ENCODE measurements at regions not wholly inside any gene's neighbourhood (a gene's known extent, or its start where the extent isn't known, plus 50 kb on each side); places are given as distances from the start of the nearest gene placed in this dataset.
"Not testable (repeated sequence)": the region's sequence is repeated elsewhere in the genome, so short reads cannot be mapped to it uniquely, and the experiment has no call there.

DNA sequence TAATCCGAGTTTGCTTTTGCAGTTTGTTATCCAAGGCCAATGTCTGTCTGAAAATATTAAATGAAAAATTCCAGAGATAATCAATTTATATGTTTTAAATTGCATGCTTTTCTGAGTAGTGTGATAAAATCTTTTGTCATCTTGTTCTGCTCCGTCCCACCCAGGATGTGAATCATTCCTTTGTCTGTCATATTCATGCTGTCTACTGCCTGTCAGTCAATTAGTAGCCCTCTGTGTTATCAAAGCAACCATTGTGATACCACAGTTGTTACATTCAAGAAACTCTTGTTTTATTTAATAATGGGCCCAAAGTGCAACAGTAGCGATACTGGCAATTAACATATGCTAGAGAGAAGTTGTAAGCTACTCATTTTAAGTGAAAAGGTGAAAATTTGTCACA lies 819.3 kb downstream of the BRINP3 start:
- Histone ChIP-seq H3K36me3 (no peaks in the 10 kb centered on the region), H3K9me3 (peaks cover 3% of the 10 kb centered on the region; the same call in 1 of the 2 replicates), H3K27me3 (no peaks in the 10 kb centered on the region), H3K4me3 (no peak overlapping the region)
- DNase-seq, result no peak

DNA sequence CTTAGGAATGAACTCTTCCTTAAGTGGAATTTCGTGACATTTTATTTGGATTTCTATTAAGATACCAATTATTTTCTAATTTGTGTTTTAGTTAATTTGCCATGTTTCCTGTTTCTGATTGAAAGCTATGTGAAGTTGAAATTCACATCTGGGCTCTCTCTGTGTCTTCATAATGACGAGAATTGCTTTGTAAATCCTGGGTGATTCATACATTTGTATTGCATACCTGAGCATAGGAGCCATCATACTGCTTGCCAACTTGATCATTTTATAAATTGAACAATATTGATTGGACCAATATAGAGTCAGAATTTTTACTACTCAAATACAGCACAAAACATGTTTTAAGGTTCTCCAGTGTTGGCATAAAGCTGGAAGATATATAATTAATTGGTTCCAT lies 817.9 kb downstream of the BRINP3 start:
- DNase-seq, result no peak
- H3K9me3 ChIP-seq, result peaks cover 3% of the 10 kb centered on the region; the same call in 1 of the 2 replicates
- no peaks in the 10 kb centered on the region for H3K27me3 ChIP-seq

DNA sequence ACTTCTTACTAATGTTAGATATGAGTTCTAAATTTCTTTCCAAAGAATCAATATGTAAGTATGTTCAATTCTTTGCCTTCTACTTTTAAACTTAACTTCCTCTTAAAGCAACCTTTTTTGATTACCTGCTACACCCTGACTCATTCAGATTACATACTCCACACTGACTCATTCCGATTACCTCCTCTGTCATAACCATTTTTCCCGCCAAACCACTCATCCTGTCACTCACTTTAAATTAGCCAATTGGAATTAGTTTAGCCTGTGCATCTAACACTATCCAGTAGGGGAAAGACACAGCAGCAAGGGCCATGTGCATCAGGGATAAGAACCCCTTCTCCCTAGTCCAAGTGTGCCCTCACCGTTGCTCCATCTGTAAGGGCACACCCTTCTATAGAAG lies 815.5 kb downstream of the BRINP3 start:
- DNase-seq, result peak; percentile 2
- peaks cover 3% of the 10 kb centered on the region; the same call in 1 of the 2 replicates for H3K9me3 ChIP-seq
- H3K4me3 ChIP-seq, result no peak overlapping the region
- no peaks in the 10 kb centered on the region for H3K36me3 ChIP-seq
- no peaks in the 10 kb centered on the region for H3K27me3 ChIP-seq

More for the DNA sequence above, 817.9 kb downstream of the BRINP3 start:
- H3K36me3 ChIP-seq, result no peaks in the 10 kb centered on the region
- H3K4me3 ChIP-seq, result no peak overlapping the region

DNA sequence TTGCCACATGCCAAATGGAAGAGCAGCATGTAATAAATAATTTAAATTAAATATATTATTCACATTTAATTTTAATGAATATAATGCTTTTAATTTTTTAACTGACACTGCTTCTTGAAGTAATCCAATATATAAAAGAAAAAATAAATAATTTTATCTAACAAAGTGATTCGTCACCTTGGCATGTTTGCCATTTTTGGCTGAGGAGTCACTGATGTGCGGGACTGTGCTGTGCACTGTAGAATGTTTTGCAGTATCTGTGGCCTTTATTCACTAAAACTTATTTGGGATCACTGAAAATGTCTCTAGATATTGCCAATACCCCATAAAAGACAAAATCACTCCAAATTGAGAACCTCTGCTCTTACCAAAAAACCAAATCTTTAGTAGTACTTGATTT lies 807.8 kb downstream of the BRINP3 start:
- DNase-seq, result peak; percentile 41

DNA sequence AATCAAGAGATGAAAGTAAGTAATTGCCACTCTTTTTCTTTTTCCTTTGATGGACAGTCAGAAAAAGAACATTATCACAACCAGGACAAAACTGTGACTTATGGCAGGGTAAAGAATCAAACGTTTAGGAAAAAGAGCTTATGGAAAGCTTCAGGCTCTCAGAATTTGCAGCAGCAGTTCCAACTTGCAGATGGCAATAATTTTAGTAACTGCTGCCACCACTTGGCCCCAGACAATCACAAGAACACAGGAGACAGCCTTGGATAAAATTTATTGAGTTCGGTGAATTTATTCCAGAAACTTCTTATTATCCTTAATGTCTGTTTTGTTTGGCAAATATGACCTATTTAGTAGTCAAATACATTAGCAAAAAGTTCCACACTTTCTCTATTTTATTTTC lies 804.4 kb downstream of the BRINP3 start:
- Histone ChIP-seq H3K9me3 (no peaks in the 10 kb centered on the region; the same call in 1 of the 2 replicates), H3K4me3 (no peak overlapping the region), H3K27me3 (no peaks in the 10 kb centered on the region), H3K36me3 (no peaks in the 10 kb centered on the region)
- DNase-seq, result no peak

More for the DNA sequence above, 807.8 kb downstream of the BRINP3 start:
- Histone ChIP-seq H3K36me3 (no peaks in the 10 kb centered on the region), H3K27me3 (no peaks in the 10 kb centered on the region), H3K9me3 (no peaks in the 10 kb centered on the region; the same call in 1 of the 2 replicates), H3K4me3 (no peak overlapping the region)

DNA sequence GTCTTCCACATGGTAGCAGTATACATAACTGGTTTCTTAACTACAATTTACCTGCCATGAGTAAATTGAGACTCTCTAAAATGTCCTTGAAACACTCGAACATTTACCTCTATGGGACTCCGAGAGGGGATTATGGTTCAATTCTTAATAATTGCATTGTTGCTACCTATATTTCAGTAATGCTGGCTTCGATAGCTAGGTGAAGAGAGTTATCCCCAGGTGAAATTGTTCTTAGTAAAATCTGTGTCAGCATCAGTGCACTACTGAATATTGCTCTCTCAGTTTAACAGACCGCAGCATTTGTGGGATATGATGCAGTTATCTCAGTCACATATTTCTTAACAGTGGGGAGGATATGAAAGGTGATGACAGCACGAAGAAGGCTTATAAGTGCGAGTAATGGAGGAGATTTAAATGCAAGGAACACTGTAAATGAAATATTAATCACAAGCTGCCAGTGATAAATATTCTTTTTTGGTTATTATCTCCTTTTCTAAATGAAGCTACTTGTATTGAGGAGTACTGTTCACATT lies 801.9 kb downstream of the BRINP3 start:
- no peak for DNase-seq
- no peaks in the 10 kb centered on the region for H3K27me3 ChIP-seq
- H3K9me3 ChIP-seq, result no peaks in the 10 kb centered on the region
- H3K36me3 ChIP-seq, result no peaks in the 10 kb centered on the region
- no peak overlapping the region for H3K4me3 ChIP-seq

DNA sequence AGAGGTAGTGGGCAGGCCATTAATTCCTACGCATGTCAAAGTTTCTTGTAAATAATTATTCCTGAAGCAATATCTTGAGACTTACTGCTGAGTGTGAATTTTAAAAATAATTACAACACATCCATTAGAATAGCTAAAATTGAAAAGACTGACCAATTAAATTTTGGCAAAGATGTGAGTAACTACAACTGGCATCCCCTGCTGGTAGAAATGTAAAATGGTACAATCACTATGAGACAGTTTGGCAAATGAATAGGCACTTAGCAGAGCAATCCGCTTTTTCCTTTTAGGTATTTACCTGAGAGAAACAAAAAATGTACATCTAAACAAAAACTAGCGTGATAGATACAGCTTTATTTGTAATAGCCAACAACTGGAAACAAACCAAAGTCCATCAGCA lies 798.9 kb downstream of the BRINP3 start:
- Histone ChIP-seq H3K36me3 (no peaks in the 10 kb centered on the region), H3K27me3 (no peaks in the 10 kb centered on the region), H3K4me3 (no peak overlapping the region), H3K9me3 (no peaks in the 10 kb centered on the region)
- no peak for DNase-seq

DNA sequence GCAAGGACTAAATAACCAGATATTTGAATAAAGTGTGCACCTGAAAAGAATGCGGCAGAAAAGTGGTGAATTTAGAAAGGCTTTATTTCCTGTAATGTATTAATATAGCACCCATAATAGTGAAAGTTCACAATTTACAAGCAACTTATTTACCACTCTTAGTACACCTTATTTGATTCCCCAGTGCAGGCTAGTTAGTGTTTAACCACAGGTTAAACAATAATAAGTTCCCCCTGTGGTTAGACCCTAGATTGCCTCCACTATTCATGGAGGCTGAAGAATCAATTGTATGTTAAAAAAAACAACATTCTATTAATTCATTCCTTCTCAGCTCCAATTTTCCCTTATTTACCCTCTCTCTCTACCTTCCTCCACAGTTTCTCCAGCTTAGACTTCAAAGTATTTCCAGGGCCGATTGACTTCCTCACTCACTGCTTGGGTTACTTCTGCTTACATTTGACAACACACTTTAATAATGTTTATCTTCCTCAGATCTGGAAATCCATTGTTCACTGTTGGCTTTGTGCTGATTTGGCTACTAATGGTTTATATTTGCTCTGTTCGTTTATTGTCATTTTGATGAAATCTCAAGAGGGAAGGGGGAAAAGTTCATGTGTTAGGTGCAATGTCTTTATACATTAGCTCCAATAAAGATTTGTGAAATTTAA lies 796.3 kb downstream of the BRINP3 start:
- DNase-seq, result no peak
- Histone ChIP-seq H3K27me3 (no peaks in the 10 kb centered on the region), H3K36me3 (no peaks in the 10 kb centered on the region), H3K4me3 (no peak overlapping the region), H3K9me3 (no peaks in the 10 kb centered on the region)

DNA sequence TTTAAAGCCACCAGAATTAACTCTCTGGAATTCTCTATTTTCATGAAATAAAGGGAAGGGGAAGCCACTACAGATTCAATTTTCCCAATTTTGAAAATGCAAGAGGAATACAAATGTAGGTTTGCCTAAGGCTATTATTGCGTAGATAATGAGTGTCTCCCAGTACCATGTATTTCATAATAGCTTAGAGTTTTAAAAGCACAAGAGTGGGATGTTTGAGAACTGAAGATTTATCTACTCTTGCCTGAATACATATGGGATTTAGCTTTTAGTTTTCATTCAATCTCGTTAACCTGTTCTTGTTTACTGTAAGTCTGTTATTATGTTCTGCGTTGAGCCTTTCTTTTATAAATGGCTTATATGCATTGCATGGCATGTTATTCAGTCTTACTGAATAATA lies 795.1 kb downstream of the BRINP3 start:
- no peak for DNase-seq
- H3K4me3 ChIP-seq, result no peak overlapping the region
- no peaks in the 10 kb centered on the region for H3K36me3 ChIP-seq
- no peaks in the 10 kb centered on the region for H3K27me3 ChIP-seq
- H3K9me3 ChIP-seq, result 0 out of 2 replicates have a peak, but pooled peaks cover 2% of the 10 kb centered on the region

DNA sequence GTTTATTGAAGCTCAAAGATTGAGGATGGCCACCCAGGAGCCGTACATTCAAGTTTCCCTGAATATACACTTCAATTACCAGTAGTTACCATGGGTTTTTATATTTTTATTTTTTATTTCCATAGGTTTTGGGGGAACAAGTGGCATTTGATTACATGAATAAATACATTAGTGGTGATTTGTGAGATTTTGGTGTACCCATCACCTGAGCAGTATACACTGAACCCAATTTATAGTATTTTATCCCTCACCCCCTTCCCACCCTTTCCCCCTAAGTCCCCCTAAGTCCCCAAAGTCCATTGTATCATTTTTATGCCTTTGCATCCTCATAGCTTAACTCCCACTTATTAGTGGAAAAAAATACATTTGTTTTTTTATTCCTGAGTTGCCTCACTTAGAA lies 791.4 kb downstream of the BRINP3 start:
- no peaks in the 10 kb centered on the region for H3K36me3 ChIP-seq
- H3K9me3 ChIP-seq, result 0 out of 2 replicates have a peak, but pooled peaks cover 2% of the 10 kb centered on the region
- H3K27me3 ChIP-seq, result no peaks in the 10 kb centered on the region
- no peak for DNase-seq
- no peak overlapping the region for H3K4me3 ChIP-seq

DNA sequence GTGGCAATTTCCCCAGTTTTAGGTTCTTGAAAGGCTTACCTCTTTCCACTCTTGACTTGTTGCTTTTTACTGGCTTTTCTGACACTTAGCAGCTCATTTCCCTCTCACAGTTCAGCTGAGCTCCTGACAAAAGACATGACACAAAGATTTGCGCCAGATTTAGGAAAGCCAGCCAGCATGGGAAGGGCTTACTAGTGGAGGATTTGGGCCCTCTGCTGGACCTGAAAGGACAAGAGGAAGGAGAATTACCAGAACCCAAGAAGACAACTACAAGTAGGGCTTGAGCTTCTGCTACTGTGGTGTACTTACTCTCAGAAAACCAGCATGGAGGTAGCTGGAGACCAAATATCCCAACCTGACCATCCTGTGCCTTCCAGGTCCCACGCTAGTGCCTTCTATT lies 784.5 kb downstream of the BRINP3 start:
- H3K4me3 ChIP-seq, result no peak overlapping the region
- no peak for DNase-seq
- H3K9me3 ChIP-seq, result no peaks in the 10 kb centered on the region
- H3K27me3 ChIP-seq, result no peaks in the 10 kb centered on the region
- H3K36me3 ChIP-seq, result no peaks in the 10 kb centered on the region

DNA sequence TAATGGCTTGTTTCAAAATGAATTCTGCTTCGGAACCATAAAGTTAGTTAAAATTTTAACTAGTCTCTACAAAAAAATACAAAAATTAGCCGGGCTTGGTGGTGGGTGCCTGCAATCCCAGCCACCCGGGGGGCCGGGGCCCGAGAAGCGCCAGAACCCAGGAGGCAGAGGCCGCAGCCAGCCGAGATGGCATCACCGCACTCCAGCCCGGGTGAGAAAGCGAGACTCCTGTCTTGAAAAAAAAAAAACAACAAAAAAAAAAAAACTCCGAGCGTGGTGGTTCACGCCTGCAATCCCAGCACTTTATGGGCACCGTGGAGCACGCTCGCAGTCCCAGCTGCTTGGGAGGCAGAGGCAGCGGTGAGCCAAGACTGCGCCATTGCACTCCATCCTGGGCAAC lies 781.4 kb downstream of the BRINP3 start:
- Histone ChIP-seq H3K27me3 (no peaks in the 10 kb centered on the region), H3K4me3 (no peak overlapping the region), H3K9me3 (no peaks in the 10 kb centered on the region), H3K36me3 (no peaks in the 10 kb centered on the region)
- no peak for DNase-seq

DNA sequence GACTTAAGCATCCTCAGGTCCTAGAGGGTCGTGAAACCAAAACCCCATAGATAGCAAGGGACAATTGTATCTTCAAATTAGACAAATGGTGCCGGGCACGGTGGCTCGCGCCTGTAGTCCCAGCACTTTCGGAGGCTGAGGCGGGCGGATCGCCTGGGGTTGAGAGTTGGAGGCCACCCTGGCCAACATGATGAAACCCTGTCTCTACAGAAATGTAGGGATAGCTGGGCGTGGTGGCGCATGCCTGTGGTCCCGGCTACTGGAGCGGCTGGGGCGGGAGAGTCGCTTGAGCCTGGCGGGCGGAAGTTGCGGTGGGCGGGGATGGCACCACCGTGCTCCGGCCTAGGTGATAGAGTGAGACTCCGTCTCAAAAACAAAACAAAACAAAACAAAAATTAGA lies 780.6 kb downstream of the BRINP3 start:
- no peak for DNase-seq
- H3K36me3 ChIP-seq, result no peaks in the 10 kb centered on the region
- no peak overlapping the region for H3K4me3 ChIP-seq
- no peaks in the 10 kb centered on the region for H3K27me3 ChIP-seq
- H3K9me3 ChIP-seq, result no peaks in the 10 kb centered on the region

DNA sequence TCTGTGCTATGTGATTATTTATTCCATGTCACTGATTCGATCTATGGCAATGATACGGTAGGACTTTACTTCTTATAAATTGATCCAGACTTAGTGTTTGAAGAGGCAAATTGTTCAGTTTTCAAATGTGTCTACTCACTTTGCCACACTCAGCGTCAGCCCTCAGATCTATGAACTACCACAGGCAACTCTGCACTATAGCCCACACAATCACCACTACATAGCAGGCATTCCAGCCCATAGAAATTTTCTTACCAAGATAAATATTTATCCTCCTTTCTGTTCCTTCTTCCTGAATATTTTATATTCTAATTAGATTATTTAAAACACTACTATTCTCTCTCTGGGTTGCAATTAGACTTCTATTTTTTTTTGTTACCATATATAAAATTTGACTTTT lies 776.1 kb downstream of the BRINP3 start:
- no peaks in the 10 kb centered on the region for H3K9me3 ChIP-seq
- H3K27me3 ChIP-seq, result no peaks in the 10 kb centered on the region
- no peaks in the 10 kb centered on the region for H3K36me3 ChIP-seq
- no peak for DNase-seq
- no peak overlapping the region for H3K4me3 ChIP-seq

DNA sequence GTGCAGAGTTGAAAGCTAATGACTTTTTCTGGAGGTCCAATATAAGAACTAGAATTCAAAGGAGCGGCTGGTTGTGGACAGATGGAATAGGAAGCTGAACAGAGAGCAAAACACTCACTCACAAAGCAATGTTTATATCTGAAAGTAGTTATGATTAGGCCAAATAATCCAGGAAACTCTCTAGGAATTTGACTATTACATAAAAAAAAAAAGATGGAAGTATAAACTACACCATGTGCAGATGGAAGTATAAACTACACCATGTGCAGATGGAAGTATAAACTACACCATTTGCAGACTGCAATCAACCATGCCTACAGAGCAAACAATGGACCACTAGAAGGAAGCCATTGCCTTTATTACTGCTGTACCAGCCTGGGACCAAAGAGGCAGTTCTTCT lies 771.1 kb downstream of the BRINP3 start:
- no peak for DNase-seq
- Histone ChIP-seq H3K4me3 (no peak overlapping the region), H3K27me3 (no peaks in the 10 kb centered on the region), H3K36me3 (no peaks in the 10 kb centered on the region), H3K9me3 (no peaks in the 10 kb centered on the region)

DNA sequence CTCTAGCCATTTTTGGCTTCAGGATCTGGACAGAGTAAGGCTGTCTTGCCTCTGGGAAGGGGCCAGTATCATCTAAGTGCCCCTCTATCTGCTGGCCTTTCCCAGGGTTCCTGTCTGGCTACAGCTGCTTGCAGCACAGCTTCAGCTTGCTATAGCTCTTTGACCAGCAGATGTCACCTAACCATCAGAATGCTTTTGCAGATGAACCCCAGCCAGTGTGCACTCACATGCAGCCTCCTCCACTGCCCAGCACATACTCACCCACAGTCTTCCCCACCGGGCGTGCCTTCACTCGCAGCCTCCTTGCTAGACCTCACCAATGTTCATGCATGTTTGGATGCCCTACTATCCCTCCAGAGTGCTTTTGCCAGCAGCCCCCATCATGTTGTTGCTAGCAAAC lies 769.0 kb downstream of the BRINP3 start:
- DNase-seq, result no peak
- no peaks in the 10 kb centered on the region for H3K36me3 ChIP-seq
- H3K9me3 ChIP-seq, result no peaks in the 10 kb centered on the region
- H3K27me3 ChIP-seq, result no peaks in the 10 kb centered on the region
- no peak overlapping the region for H3K4me3 ChIP-seq

DNA sequence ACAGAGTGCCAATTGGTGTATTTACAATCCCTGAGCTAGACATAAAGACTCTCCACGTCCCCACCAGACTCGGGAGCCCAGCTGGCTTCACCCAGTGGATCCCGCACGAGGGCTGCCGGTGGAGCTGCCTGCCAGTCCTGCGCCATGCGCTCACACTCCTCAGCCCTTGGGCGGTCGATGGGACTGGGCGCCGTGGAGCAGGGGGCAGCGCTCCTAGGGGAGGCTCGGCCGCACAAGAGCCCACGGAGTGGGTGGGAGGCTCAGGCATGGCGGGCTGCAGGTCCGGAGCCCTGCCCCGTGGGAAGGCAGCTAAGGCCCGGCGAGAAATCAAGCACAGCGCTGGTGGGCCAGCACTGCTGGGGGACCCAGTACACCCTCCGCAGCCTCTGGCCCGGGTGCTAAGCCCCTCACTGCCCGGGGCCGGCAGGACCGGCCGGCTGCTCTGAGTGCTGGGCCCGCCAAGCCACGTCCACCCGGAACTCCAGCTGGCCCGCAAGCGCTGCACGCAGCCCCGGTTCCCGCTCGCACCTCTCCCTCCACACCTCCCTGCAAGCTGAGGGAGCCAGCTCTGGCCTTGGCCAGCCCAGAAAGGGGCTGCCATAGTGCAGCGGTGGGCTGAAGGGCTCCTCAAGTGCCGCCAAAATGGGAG lies 759.4 kb downstream of the BRINP3 start:
- not testable (repeated sequence) for H3K4me3 ChIP-seq, H3K9me3 ChIP-seq, DNase-seq, H3K27me3 ChIP-seq, H3K36me3 ChIP-seq

DNA sequence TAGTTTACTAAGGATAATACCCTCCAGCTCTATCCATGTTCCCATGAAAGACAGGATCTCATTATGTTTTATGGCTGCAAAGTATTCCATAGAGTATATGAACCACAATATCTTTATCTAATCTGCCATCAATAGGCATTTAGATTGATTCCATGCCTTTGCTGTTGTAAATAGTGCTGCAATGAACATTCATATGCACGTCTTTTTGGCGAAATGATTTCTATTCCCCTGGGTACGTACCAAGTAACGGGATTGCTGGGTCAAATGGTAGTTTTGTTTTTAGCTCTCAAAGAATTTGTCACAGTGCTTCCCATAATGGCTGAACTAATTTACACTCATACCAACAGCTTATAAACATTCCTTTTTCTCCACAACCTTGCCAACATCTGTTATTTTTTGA lies 750.9 kb downstream of the BRINP3 start:
- DNase-seq, result no peak
- H3K27me3 ChIP-seq, result no peaks in the 10 kb centered on the region
- no peaks in the 10 kb centered on the region for H3K9me3 ChIP-seq
- no peaks in the 10 kb centered on the region for H3K36me3 ChIP-seq
- H3K4me3 ChIP-seq, result no peak overlapping the region

Measured in MG63 (cell line).